ENCODE measurements at regions not wholly inside any gene's neighbourhood (a gene's known extent, or its start where the extent isn't known, plus 50 kb on each side); places are given as distances from the start of the nearest gene placed in this dataset.

- TF ChIP-seq, protein P1, sequence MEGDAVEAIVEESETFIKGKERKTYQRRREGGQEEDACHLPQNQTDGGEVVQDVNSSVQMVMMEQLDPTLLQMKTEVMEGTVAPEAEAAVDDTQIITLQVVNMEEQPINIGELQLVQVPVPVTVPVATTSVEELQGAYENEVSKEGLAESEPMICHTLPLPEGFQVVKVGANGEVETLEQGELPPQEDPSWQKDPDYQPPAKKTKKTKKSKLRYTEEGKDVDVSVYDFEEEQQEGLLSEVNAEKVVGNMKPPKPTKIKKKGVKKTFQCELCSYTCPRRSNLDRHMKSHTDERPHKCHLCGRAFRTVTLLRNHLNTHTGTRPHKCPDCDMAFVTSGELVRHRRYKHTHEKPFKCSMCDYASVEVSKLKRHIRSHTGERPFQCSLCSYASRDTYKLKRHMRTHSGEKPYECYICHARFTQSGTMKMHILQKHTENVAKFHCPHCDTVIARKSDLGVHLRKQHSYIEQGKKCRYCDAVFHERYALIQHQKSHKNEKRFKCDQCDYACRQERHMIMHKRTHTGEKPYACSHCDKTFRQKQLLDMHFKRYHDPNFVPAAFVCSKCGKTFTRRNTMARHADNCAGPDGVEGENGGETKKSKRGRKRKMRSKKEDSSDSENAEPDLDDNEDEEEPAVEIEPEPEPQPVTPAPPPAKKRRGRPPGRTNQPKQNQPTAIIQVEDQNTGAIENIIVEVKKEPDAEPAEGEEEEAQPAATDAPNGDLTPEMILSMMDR (conservative IDR thresholded peaks at IDR 0.05) = no peak
- no peak for TF ChIP-seq ZFX (IDR thresholded peaks at IDR 0.05)
Measured at GRCh38 chr18:43559507-43559906, 282.2 kb upstream of the SYT4 start.

GRCh38 chr18:43563780-43564179 is 286.5 kb upstream of the SYT4 start:
- TF ChIP-seq, protein P1 (conservative IDR thresholded peaks at IDR 0.05) = peak; percentile 74
- TF ChIP-seq ZFX (IDR thresholded peaks at IDR 0.05) = no peak
- no peak overlapping the region for H3K27ac ChIP-seq

More at GRCh38 chr18:43559507-43559906, 282.2 kb upstream of the SYT4 start:
- no peak overlapping the region for H3K27ac ChIP-seq

- H3K27ac ChIP-seq = no peak overlapping the region
- TF ChIP-seq, protein P1 (conservative IDR thresholded peaks at IDR 0.05) = no peak
- no peak for TF ChIP-seq ZFX (IDR thresholded peaks at IDR 0.05)
Measured at GRCh38 chr18:43570593-43570992, 293.3 kb upstream of the SYT4 start.

DNA sequence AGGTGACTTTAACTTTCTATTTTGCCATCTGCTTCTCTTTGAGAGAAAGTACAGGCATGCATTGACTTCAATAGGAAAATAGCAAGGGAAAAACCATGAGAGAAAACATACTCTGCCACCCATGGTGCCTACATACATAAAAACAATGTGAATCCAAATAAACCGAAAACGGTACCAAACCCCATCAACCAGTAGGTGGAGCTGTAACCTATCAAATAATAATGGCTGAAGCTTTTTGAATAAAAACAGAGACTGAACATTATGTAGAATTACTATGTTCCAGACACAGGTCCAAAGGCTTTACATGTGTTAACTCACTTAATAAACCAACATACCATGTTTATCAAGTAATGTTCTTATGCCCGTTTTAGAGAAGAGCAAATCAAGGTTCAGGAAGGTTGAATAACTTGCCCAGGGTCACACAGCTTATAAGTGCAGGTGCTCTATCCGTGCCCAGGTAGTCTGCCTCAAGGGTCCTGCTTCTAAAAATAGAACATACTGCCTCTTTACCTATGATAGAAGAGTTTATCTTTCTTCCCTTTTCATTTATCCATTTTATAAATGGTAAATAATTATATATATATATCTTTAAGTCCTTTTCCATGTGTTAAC is 293.9 kb upstream of the SYT4 start:
- no peak overlapping the region for H3K27ac ChIP-seq
- TF ChIP-seq, protein P1 (conservative IDR thresholded peaks at IDR 0.05) = peak; percentile 80
- TF ChIP-seq ZFX (IDR thresholded peaks at IDR 0.05) = no peak

DNA sequence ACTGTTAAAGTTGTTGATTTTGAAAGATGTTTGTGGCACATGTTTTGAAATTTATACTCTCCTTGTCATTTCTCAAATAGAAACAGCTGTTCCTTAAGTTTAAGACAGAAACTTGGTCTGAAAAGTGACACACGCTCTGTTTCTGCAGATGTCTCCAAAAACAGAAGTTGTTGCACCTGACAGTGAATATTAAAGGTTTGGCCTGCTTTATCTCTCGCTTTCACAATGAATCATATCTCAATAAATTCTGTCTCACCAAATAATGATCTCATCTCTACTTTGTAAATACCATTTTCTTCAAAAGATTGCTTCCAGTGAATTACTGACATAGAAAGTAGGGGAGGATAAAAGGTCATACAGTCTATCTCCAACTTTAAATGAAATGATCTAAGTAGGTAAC is 294.9 kb upstream of the SYT4 start:
- no peak for TF ChIP-seq ZFX (IDR thresholded peaks at IDR 0.05)
- TF ChIP-seq, protein P1 (conservative IDR thresholded peaks at IDR 0.05) = no peak
- H3K27ac ChIP-seq = no peak overlapping the region

- no peak overlapping the region for H3K27ac ChIP-seq
- no peak for TF ChIP-seq ZFX (IDR thresholded peaks at IDR 0.05)
- TF ChIP-seq, protein P1 (conservative IDR thresholded peaks at IDR 0.05) = no peak
Measured at GRCh38 chr18:43574974-43575373, 297.7 kb upstream of the SYT4 start.

GRCh38 chr18:43578211-43578610 is 300.9 kb upstream of the SYT4 start:
- H3K27ac ChIP-seq = no peak overlapping the region

More at GRCh38 chr18:43578211-43578610, 300.9 kb upstream of the SYT4 start:
- TF ChIP-seq, protein P1 (conservative IDR thresholded peaks at IDR 0.05) = no peak
- no peak for TF ChIP-seq ZFX (IDR thresholded peaks at IDR 0.05)
